ENCODE measurements at regions not wholly inside any gene's neighbourhood (a gene's known extent, or its start where the extent isn't known, plus 50 kb on each side); places are given as distances from the start of the nearest gene placed in this dataset. TPM values are rescaled to one million over a fixed set of nuclear protein-coding genes. Genes with fewer than 3 reads are reported as not detected.
"Not testable (repeated sequence)": the region's sequence is repeated elsewhere in the genome, so short reads cannot be mapped to it uniquely, and the experiment has no call there.

GRCh38 chr2:89537862-89538261 lies 846.4 kb downstream of the RPIA start:
- DNase-seq (ENCODE audit: low read depth): not testable (repeated sequence)

GRCh38 chr2:89544110-89544509 lies 852.6 kb downstream of the RPIA start:
- not testable (repeated sequence) for DNase-seq (ENCODE audit: low read depth)

- DNase-seq (ENCODE audit: low read depth): not testable (repeated sequence)
These were observed 887.7 kb downstream of the RPIA start for GRCh38 chr2:89579154-89579553.

GRCh38 chr2:89582816-89583215 lies 891.3 kb downstream of the RPIA start:
- DNase-seq (ENCODE audit: low read depth): peak; percentile 15

- DNase-seq (ENCODE audit: low read depth): peak; percentile 1
These were observed 892.6 kb downstream of the RPIA start for GRCh38 chr2:89584046-89584445.

GRCh38 chr2:89584868-89585557 lies 893.5 kb downstream of the RPIA start:
- DNase-seq (ENCODE audit: low read depth): not testable (repeated sequence)

GRCh38 chr2:89585558-89585920 lies 894.1 kb downstream of the RPIA start:
- peak; percentile 77 for DNase-seq (ENCODE audit: low read depth)

- DNase-seq (ENCODE audit: low read depth): not testable (repeated sequence)
These were observed 908.4 kb downstream of the RPIA start for GRCh38 chr2:89599843-89600242.

GRCh38 chr2:89606514-89606913 lies 915.0 kb downstream of the RPIA start:
- not testable (repeated sequence) for DNase-seq (ENCODE audit: low read depth)

- DNase-seq (ENCODE audit: low read depth): not testable (repeated sequence)
These were observed 918.9 kb downstream of the RPIA start for GRCh38 chr2:89610207-89610926.

- DNase-seq (ENCODE audit: low read depth): not testable (repeated sequence)
These were observed 919.5 kb downstream of the RPIA start for GRCh38 chr2:89610927-89611515.

- not testable (repeated sequence) for DNase-seq (ENCODE audit: low read depth)
These were observed 920.2 kb downstream of the RPIA start for GRCh38 chr2:89611710-89612109.

- not testable (repeated sequence) for DNase-seq (ENCODE audit: low read depth)
These were observed 957.8 kb downstream of the RPIA start for GRCh38 chr2:89649268-89649667.

- not testable (repeated sequence) for DNase-seq (ENCODE audit: low read depth)
These were observed 987.8 kb downstream of the RPIA start for GRCh38 chr2:89679254-89679653.

Small RNA genes in the stretch of these regions (small RNA-seq; reads per million reads assigned to genes)
- not detected for gene RF00001
